Ovary (tissue), 3 donors: ENCODE measurements at regions not wholly inside any gene's neighbourhood (a gene's known extent, or its start where the extent isn't known, plus 50 kb on each side); places are given as distances from the start of the nearest gene placed in this dataset.

Experiments
- EP300 ChIP-seq: sonication (generic); formaldehyde crosslinking; IDR thresholded peaks from one replicate; pipeline ENCODE4 v1.6.1; 2017; ENCODE audit warnings: antibody characterized with exemption
- POLR2A ChIP-seq: fragments of 450-650 bp; IDR thresholded peaks from one replicate; pipeline ENCODE4 v1.6.1; 2017; ENCODE audit warnings: antibody characterized with exemption, mild to moderate bottlenecking, moderate library complexity
- TF ChIP-seq, protein P1 (sequence below), 3 donors: fragments of 450-650 bp in 2 of 3; fragments of 200-600 bp in 1 of 3; IDR thresholded peaks; one replicate each; pipeline versions ENCODE4 v1.5.1 to v1.8.0; 2016 to 2022; ENCODE audit warnings: antibody characterized with exemption in 3 of 3, mild to moderate bottlenecking in 1 of 3
- donor health status: DM: no; HTN: no; CAD: no.

DNA sequence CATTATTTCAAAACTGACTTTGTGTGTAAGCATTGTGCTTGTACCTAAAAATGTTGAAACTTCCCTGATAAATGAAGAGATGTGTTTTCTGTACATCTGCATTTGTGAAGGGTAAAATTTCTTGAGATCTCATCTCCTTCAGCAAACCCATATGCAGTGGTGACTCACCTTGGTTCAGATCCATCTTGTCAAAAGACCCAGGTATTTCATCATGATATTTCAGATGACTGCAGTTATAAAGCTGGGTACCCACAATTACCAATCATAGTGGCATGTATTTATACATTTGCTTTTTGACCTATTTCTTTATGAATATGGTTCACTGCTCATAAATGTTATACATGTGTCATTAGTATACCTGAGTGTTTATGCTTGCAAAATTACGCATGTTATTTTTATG is 1213.6 kb downstream of the GALC start:
- TF ChIP-seq POLR2A (no peak), EP300 (no peak)
- TF ChIP-seq, protein P1, sequence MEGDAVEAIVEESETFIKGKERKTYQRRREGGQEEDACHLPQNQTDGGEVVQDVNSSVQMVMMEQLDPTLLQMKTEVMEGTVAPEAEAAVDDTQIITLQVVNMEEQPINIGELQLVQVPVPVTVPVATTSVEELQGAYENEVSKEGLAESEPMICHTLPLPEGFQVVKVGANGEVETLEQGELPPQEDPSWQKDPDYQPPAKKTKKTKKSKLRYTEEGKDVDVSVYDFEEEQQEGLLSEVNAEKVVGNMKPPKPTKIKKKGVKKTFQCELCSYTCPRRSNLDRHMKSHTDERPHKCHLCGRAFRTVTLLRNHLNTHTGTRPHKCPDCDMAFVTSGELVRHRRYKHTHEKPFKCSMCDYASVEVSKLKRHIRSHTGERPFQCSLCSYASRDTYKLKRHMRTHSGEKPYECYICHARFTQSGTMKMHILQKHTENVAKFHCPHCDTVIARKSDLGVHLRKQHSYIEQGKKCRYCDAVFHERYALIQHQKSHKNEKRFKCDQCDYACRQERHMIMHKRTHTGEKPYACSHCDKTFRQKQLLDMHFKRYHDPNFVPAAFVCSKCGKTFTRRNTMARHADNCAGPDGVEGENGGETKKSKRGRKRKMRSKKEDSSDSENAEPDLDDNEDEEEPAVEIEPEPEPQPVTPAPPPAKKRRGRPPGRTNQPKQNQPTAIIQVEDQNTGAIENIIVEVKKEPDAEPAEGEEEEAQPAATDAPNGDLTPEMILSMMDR (IDR thresholded peaks at IDR 0.05) = no peak
